ENCODE measurements at regions not wholly inside any gene's neighbourhood (a gene's known extent, or its start where the extent isn't known, plus 50 kb on each side); places are given as distances from the start of the nearest gene placed in this dataset.

DNA sequence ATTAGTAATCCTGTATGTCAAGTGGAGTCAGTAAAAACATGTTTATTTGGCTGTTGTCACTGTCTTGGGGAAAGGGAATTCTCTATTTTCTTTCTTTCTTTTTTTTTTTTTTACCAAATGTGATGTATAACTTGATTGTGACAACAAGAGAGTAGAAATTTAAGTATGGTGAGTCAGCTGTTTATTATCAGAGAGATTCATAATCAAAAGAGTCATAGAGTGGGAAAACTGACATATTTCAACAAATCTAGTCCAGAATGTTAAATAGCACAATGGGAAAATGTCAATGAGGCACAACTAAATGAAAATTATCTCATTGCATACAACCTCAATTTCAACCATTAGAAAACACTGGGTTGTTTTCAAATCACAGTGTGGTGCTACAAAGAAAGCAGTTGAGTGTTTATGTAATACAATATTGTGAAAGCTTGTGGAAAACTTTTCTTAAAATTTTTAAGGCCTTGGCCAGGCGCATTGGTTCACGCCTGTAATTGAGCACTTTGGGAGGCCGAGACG is 111.9 kb upstream of the DTNA start:
- no peak for DNase-seq
- TF ChIP-seq, protein P1, sequence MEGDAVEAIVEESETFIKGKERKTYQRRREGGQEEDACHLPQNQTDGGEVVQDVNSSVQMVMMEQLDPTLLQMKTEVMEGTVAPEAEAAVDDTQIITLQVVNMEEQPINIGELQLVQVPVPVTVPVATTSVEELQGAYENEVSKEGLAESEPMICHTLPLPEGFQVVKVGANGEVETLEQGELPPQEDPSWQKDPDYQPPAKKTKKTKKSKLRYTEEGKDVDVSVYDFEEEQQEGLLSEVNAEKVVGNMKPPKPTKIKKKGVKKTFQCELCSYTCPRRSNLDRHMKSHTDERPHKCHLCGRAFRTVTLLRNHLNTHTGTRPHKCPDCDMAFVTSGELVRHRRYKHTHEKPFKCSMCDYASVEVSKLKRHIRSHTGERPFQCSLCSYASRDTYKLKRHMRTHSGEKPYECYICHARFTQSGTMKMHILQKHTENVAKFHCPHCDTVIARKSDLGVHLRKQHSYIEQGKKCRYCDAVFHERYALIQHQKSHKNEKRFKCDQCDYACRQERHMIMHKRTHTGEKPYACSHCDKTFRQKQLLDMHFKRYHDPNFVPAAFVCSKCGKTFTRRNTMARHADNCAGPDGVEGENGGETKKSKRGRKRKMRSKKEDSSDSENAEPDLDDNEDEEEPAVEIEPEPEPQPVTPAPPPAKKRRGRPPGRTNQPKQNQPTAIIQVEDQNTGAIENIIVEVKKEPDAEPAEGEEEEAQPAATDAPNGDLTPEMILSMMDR (IDR thresholded peaks at IDR 0.05; ENCODE audit: low read depth, low read length), result no peak
- no peaks in the 10 kb centered on the region for H3K36me3 ChIP-seq
- H3K4me3 ChIP-seq (ENCODE audit: low read depth, low read length), result no peak overlapping the region
- H3K4me1 ChIP-seq, result no peaks in the 10 kb centered on the region
- H3K9me3 ChIP-seq, result no peaks in the 10 kb centered on the region
- H3K27me3 ChIP-seq, result no peaks in the 10 kb centered on the region

DNA sequence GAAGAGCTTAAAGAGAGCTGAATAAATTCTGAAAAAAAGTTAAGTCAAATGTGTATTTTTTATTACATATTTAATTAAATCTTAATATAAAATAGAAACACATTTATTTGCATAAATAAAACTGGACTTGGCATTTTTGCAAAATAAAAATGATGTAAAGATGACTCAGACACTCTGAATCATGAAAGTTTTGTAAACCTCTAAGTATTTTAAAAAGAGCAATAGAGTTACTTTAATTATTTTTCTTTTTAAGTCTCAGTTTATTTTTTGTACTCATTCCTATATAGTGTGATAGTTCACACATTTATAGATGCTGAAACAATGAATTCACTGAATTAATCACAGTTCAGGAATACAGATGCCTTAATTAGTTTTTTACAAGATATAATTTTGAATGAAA is 109.9 kb upstream of the DTNA start:
- TF ChIP-seq, protein P1 (IDR thresholded peaks at IDR 0.05; ENCODE audit: low read depth, low read length), result no peak
- DNase-seq, result no peak
- Histone ChIP-seq H3K4me3 (ENCODE audit: low read depth, low read length) (no peak overlapping the region), H3K9me3 (no peaks in the 10 kb centered on the region), H3K4me1 (no peaks in the 10 kb centered on the region), H3K36me3 (no peaks in the 10 kb centered on the region), H3K27me3 (no peaks in the 10 kb centered on the region)

DNA sequence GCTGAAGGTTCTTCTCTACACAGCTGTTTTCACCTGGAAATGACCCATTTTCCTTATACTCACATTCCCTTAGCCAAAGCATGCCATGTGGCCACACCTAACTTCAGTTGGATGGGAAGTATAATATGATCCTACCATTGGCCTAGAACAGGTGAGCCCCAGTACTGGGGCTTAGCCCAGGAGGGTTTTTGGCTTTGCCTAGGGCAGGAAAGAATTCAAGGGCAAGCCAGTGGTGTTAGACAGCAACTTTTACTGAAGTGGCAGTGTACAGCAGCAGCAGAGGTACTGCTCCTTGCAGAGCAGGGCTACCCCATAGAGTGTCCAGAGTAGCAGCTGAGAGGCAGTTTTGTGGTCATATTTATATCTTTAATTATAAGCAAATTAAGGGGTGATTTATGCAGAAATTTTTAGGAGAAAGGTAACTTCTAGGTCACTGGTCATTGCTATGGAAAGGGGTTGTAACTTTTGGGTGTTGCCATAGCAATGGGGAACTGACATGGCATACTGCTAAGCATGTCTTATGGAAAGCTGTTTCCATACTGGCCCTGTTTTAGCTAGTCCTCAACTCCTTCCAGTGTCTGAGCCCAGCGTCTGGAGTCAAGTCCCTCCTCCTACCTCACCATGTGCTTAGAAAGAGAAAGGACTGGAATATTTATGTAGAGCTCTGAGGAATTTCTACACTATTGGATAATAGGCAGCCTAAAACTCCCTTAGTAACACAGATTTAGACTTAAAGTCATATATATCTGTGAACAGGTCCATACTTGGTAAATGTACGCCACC is 109.0 kb upstream of the DTNA start:
- no peaks in the 10 kb centered on the region for H3K36me3 ChIP-seq
- no peaks in the 10 kb centered on the region for H3K27me3 ChIP-seq
- DNase-seq, result no peak
- H3K4me3 ChIP-seq (ENCODE audit: low read depth, low read length), result no peak overlapping the region
- no peaks in the 10 kb centered on the region for H3K4me1 ChIP-seq
- TF ChIP-seq, protein P1 (IDR thresholded peaks at IDR 0.05; ENCODE audit: low read depth, low read length), result no peak
- H3K9me3 ChIP-seq, result no peaks in the 10 kb centered on the region

DNA sequence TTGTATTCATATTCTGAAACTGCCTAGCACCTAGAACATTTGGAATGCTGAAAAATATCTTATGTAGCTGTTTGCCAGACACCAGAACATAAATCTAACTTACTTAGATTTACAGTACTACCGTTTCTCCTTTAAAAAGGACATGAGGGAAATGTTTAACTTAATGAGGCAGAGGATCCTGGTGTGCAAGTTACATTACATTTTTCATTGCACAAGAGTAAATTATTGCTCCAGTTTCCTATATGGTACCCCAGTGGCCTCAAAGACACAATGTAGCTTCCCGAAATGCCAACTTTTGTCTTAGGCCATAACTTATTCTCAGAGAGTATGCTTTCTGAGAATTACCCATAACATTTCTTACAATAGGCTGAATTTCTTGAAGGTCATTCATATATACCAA is 105.5 kb upstream of the DTNA start:
- no peak overlapping the region for H3K4me3 ChIP-seq (ENCODE audit: low read depth, low read length)
- peaks cover 2% of the 10 kb centered on the region; the same call in 1 of the 2 replicates for H3K4me1 ChIP-seq
- DNase-seq, result no peak
- H3K9me3 ChIP-seq, result no peaks in the 10 kb centered on the region
- no peaks in the 10 kb centered on the region for H3K27me3 ChIP-seq
- TF ChIP-seq, protein P1 (IDR thresholded peaks at IDR 0.05; ENCODE audit: low read depth, low read length), result no peak
- H3K36me3 ChIP-seq, result no peaks in the 10 kb centered on the region

DNA sequence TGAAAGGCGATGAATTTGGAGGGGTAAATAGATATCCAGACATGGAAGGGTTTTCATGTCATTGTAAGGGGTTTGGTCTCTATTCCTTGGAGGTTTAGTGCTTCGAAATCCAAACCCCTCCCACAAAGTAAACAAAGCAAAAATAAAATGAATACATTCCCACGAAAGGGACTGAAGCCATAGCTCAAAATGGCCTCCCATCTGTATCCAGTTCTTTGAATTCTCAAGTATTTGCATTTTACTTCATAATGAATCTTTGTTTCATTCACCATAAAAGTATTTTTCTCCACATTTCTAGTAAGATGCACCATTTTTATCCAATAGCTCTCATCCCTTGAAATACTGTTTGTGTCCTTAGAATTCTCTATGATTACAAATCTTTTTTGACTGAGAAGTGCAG is 103.2 kb upstream of the DTNA start:
- Histone ChIP-seq H3K27me3 (no peaks in the 10 kb centered on the region), H3K9me3 (no peaks in the 10 kb centered on the region), H3K4me3 (ENCODE audit: low read depth, low read length) (no peak overlapping the region), H3K36me3 (no peaks in the 10 kb centered on the region), H3K4me1 (peaks cover 2% of the 10 kb centered on the region; the same call in 1 of the 2 replicates)
- no peak for DNase-seq
- TF ChIP-seq, protein P1 (IDR thresholded peaks at IDR 0.05; ENCODE audit: low read depth, low read length), result no peak

DNA sequence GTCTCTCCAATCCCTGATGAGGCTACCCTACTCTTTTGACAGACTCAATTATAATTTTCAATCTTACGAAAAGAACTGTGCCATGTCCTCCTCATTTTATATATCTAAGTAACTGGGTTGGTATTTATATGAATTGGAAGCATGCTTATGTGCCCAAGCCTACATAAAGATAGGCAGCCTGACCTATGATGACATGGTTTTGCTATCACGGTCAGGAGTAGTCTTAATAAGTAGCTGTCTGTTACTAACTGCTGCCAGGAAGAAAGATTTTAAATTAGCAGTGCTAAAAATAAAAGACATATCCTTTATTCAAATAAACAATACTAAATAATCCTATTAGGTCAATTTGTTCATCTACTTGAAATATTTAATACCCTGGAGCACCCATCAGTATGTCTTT is 102.0 kb upstream of the DTNA start:
- Histone ChIP-seq H3K36me3 (no peaks in the 10 kb centered on the region), H3K4me1 (peaks cover 2% of the 10 kb centered on the region; the same call in 1 of the 2 replicates), H3K4me3 (ENCODE audit: low read depth, low read length) (no peak overlapping the region), H3K9me3 (no peaks in the 10 kb centered on the region), H3K27me3 (no peaks in the 10 kb centered on the region)
- no peak for DNase-seq
- TF ChIP-seq, protein P1 (IDR thresholded peaks at IDR 0.05; ENCODE audit: low read depth, low read length), result no peak

Data from BE2C (cell line).